ENCODE measurements at regions not wholly inside any gene's neighbourhood (a gene's known extent, or its start where the extent isn't known, plus 50 kb on each side); places are given as distances from the start of the nearest gene placed in this dataset.
"Not testable (repeated sequence)": the region's sequence is repeated elsewhere in the genome, so short reads cannot be mapped to it uniquely, and the experiment has no call there.

DNA sequence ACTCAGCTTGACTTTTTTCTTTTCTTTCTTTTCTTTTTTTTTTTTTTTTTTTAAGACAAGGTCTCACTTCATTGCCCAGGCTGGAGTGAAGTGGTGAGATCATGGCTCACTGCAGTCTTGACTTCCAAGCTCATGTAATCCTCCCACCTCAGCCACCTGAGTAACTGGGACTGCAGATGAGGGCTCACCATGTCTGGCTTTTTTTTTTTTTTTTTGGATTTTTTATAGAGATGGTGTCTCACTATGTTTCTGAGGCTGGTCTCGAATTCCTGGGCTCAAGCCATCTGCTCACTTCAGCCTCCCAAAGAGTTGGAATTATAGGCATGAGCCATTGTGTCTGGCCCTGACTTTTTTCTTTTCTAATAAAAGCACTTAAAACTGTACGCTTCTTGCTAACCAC lies 358.2 kb upstream of the IGFBP3 start:
- TF ChIP-seq, protein P1, sequence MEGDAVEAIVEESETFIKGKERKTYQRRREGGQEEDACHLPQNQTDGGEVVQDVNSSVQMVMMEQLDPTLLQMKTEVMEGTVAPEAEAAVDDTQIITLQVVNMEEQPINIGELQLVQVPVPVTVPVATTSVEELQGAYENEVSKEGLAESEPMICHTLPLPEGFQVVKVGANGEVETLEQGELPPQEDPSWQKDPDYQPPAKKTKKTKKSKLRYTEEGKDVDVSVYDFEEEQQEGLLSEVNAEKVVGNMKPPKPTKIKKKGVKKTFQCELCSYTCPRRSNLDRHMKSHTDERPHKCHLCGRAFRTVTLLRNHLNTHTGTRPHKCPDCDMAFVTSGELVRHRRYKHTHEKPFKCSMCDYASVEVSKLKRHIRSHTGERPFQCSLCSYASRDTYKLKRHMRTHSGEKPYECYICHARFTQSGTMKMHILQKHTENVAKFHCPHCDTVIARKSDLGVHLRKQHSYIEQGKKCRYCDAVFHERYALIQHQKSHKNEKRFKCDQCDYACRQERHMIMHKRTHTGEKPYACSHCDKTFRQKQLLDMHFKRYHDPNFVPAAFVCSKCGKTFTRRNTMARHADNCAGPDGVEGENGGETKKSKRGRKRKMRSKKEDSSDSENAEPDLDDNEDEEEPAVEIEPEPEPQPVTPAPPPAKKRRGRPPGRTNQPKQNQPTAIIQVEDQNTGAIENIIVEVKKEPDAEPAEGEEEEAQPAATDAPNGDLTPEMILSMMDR (IDR thresholded peaks at IDR 0.05; ENCODE audit: control insufficient read depth, extremely low read depth, insufficient read depth), result no peak
- no peak overlapping the region for H3K4me3 ChIP-seq (ENCODE audit: low read depth, low read length)
- no peak for DNase-seq (ENCODE audit: low read depth)

DNA sequence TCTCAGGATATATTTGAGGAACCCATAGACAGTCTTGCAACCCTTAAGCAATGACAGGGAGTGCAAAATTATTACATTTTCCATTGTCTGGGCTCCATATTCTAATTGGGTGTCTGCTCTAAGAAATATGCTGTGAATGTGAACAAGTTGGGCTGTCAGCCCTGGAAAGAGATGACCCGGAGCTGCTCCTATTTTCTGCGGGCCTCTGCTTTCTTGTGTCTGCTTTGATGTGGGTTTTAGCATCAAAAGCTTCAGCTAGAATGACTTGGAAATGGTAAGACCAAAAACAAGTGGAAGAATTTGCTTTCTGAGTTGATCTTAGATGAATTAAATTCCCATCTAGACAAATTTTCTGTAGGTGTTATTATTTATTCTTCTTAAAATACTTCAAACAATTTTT lies 343.6 kb upstream of the IGFBP3 start:
- TF ChIP-seq, protein P1 (IDR thresholded peaks at IDR 0.05; ENCODE audit: control insufficient read depth, extremely low read depth, insufficient read depth), result no peak
- H3K4me3 ChIP-seq (ENCODE audit: low read depth, low read length), result no peak overlapping the region
- DNase-seq (ENCODE audit: low read depth), result no peak

DNA sequence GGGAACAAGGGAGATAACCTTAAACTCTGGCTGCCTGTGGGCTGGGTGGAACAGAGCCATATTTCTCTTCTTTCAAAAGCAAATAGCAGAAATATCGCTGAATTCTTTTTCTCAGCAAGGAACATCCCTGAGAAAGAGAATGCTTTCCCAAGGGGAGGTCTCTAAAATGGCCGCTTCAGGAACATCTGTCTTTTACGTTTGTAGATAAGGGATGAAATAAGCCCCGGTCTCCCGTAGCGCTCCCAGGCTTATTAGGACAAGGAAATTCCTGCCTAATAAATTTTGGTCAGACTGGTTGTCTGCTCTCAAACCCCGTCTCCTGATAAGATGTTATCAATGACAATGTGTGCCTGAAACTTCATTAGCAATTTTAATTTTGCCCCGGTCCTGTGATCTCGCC lies 340.6 kb upstream of the IGFBP3 start:
- DNase-seq (ENCODE audit: low read depth), result not testable (repeated sequence)

DNA sequence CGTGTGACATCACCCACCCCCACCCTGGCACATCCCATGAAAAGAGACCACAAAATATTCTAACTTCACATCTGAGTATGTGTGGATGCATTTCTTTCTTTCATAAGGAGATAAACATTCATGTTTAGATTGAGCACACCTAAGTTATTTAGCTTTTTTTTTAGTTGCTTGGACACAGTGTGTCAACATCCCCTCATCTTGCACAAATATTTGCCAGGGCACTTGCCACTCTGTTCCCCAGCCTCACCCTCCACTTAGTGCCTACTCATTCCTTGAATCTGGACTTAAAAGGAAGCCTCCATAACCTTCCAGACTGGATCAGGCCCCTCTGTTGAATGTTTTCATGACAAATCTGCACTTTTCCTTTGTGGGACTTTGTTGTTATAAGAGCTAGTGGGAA lies 338.9 kb upstream of the IGFBP3 start:
- DNase-seq (ENCODE audit: low read depth), result no peak
- H3K4me3 ChIP-seq (ENCODE audit: low read depth, low read length), result no peak overlapping the region
- TF ChIP-seq, protein P1 (IDR thresholded peaks at IDR 0.05; ENCODE audit: control insufficient read depth, extremely low read depth, insufficient read depth), result no peak

More for the DNA sequence above, 340.6 kb upstream of the IGFBP3 start:
- not testable (repeated sequence) for H3K4me3 ChIP-seq (ENCODE audit: low read depth, low read length)

DNA sequence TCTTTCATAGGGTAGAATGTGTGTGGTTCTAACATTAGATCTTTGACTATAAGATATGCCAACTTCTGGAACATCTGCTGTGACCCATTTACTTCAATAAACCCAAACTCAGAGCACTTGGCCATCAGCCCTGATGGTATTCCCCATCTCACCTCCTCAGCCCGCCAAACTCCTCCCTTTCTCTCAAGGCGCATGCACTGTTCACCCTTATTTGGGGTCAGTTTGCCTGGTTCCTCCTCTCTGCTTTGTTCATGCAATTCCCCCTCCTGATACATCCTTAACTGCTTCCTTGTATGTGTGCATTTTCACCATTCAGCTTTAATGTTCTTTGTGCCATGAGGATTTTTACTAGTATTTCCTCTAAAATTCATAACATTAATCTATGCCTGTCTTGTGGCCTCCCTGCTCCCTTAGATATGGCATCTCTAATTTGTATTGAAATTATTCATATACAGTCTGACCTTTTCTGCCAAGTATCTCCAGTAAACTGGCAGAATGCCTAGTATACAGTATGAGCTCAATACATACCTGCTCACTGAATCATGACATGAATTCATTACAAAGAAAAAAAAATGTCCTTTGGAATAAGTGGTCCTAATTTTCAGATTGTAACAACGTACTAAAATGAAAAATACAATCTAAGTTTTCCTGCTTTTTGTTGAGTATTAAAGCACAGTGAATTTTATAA lies 336.8 kb upstream of the IGFBP3 start:
- TF ChIP-seq, protein P1 (IDR thresholded peaks at IDR 0.05; ENCODE audit: control insufficient read depth, extremely low read depth, insufficient read depth), result no peak
- DNase-seq (ENCODE audit: low read depth), result no peak
- no peak overlapping the region for H3K4me3 ChIP-seq (ENCODE audit: low read depth, low read length)

DNA sequence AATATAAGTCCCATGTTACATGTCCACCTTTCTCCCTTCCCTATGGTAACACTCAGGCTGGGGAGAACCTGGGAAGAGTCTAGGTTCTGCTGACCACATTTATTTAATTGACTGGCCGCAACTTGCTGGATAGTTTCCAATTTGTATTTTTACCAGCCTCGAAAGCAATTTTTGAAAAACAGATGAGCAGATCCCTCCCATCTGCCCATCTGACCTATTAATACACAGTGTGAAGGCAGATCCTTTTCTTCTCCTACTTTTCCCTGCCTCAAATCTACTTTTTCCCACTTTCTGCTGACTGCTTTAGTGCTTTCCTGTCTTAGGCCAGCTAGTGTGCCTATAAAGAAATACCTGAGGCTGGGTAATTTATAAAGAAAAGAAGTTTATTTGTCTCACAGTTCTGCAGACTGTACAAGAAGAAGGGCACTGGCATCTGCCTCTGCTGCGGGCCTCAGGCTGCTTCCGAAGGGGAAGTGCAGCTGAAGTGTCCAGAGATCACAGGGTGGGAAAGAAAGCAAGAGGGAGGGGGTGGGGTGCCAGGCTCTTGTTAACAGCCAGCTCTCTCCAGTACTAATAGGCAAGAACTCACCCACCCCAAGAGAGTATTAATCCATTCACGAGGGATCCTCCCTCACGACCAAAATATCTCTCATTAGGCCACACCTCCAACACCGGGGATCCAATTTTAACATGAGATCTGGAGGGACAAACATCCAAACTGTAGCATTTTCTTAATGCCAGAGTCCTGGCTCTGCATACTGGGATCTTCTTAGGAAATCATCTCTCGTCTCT lies 336.0 kb upstream of the IGFBP3 start:
- no peak for DNase-seq (ENCODE audit: low read depth)
- H3K4me3 ChIP-seq (ENCODE audit: low read depth, low read length), result no peak overlapping the region
- TF ChIP-seq, protein P1 (IDR thresholded peaks at IDR 0.05; ENCODE audit: control insufficient read depth, extremely low read depth, insufficient read depth), result no peak

DNA sequence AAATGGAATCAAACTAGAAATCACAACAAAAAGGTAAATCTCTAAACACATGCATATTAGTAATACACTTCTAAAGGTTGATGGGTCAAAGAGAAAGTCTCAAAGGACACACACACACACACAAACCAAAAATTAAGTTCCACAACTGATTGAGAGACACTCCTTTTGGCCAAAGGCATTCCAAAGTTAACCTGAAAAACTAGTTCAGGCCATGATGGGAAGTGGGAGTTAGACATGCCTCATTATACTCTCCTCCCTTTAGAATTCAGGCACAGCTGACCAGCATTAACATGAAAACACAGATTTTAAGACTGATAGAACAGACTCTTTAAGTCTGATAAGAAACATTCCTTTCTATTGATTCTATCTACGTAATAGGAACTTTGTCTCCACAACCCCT lies 332.4 kb upstream of the IGFBP3 start:
- DNase-seq (ENCODE audit: low read depth), result no peak
- H3K4me3 ChIP-seq (ENCODE audit: low read depth, low read length), result no peak overlapping the region
- TF ChIP-seq, protein P1 (IDR thresholded peaks at IDR 0.05; ENCODE audit: control insufficient read depth, extremely low read depth, insufficient read depth), result no peak
